ENCODE measurements at regions not wholly inside any gene's neighbourhood (a gene's known extent, or its start where the extent isn't known, plus 50 kb on each side); places are given as distances from the start of the nearest gene placed in this dataset.

GRCh38 chr11:116665523-116665922, 107.3 kb downstream of the BUD13 start:
- no peak for TF ChIP-seq POLR2A (IDR thresholded peaks at IDR 0.05; ENCODE audit: low read length)
- no peak for TF ChIP-seq GATA1 (IDR thresholded peaks at IDR 0.05; ENCODE audit: low read depth, low read length)

Measured in erythroblast (primary cell).